Mesendoderm (in vitro differentiated cells): ENCODE measurements at regions not wholly inside any gene's neighbourhood (a gene's known extent, or its start where the extent isn't known, plus 50 kb on each side); places are given as distances from the start of the nearest gene placed in this dataset.

Source experiments
- DNase-seq: peaks from one replicate; pipeline ENCODE4 v3.0.0; 2013
- H2AK5ac ChIP-seq: 2 replicates; pipeline ENCODE4 v1.6.1; 2013; ENCODE audit warnings: low read length, inconsistent platforms
- H2BK120ac ChIP-seq: 2 replicates; pipeline ENCODE4 v1.6.1; 2013; ENCODE audit warnings: low read depth, mild to moderate bottlenecking, low read length, moderate library complexity, mixed read lengths
- H2BK15ac ChIP-seq: replicated peaks from 2 replicates; pipeline ENCODE4 v1.6.1; 2013; ENCODE audit warnings: low read depth, mild to moderate bottlenecking, moderate library complexity
- H2BK5ac ChIP-seq: 2 replicates; pipeline ENCODE4 v1.6.1; 2013; ENCODE audit warnings: low read length, inconsistent platforms
- H3K18ac ChIP-seq: 2 replicates; pipeline ENCODE4 v1.6.1; 2013; ENCODE audit warnings: mild to moderate bottlenecking, low read length, mixed read lengths
- H3K23ac ChIP-seq: one replicate; pipeline ENCODE4 v1.6.1; 2013; ENCODE audit warnings: low read length
- H3K27ac ChIP-seq: 2 replicates; pipeline ENCODE4 v1.5.1; 2013; ENCODE audit warnings: low read depth, mild to moderate bottlenecking, inconsistent platforms, low read length, moderate library complexity
- H3K27me3 ChIP-seq: 2 replicates; pipeline ENCODE4 v1.6.1; 2013; ENCODE audit warnings: low read length, control low read depth, mild to moderate bottlenecking, inconsistent platforms; ENCODE audit not compliant: insufficient read depth, poor library complexity
- H3K36me3 ChIP-seq: 2 replicates; pipeline ENCODE4 v1.6.1; 2013; ENCODE audit warnings: low read length, inconsistent platforms; ENCODE audit not compliant: control insufficient read depth, insufficient read depth
- H3K4ac ChIP-seq: one replicate; pipeline ENCODE4 v1.6.1; 2013; ENCODE audit warnings: low read depth, mild to moderate bottlenecking, low read length, moderate library complexity
- H3K4me1 ChIP-seq: 2 replicates; pipeline ENCODE4 v1.6.1; 2013; ENCODE audit warnings: low read depth, low read length, inconsistent platforms; ENCODE audit not compliant: control insufficient read depth
- H3K4me2 ChIP-seq: 2 replicates; pipeline ENCODE4 v1.6.1; 2013; ENCODE audit warnings: low read length
- H3K4me3 ChIP-seq: 2 replicates; pipeline ENCODE4 v1.5.1; 2013; ENCODE audit warnings: mild to moderate bottlenecking, low read length
- H3K56ac ChIP-seq: one replicate; pipeline ENCODE4 v1.6.1; 2013; ENCODE audit warnings: low read length
- H3K79me1 ChIP-seq: 2 replicates; pipeline ENCODE4 v1.6.1; 2013; ENCODE audit warnings: low read length, inconsistent platforms
- H3K79me2 ChIP-seq: 2 replicates; pipeline ENCODE4 v1.6.1; 2013; ENCODE audit warnings: mild to moderate bottlenecking, low read length; ENCODE audit not compliant: control insufficient read depth, insufficient read depth
- H3K9ac ChIP-seq: 2 replicates; pipeline ENCODE4 v1.6.1; 2013; ENCODE audit warnings: low read length, inconsistent platforms
- H4K5ac ChIP-seq: one replicate; pipeline ENCODE4 v1.6.1; 2013; ENCODE audit warnings: low read length
- H4K8ac ChIP-seq: one replicate; pipeline ENCODE4 v1.6.1; 2013; ENCODE audit warnings: low read depth, mild to moderate bottlenecking, control low read depth, low read length, moderate library complexity
- WGBS: extraction: QIAGEN DNeasy Blood & Tissue Kit; methylation state at CpG from one replicate; pipeline ENCODE4 v1.1.7; 2013; ENCODE audit warnings: low lambda C conversion rate, missing lambda C conversion rate; ENCODE audit not compliant: insufficient coverage; ENCODE audit errors: extremely low coverage; 5-methylcytosine and 5-hydroxymethylcytosine counted together

DNA sequence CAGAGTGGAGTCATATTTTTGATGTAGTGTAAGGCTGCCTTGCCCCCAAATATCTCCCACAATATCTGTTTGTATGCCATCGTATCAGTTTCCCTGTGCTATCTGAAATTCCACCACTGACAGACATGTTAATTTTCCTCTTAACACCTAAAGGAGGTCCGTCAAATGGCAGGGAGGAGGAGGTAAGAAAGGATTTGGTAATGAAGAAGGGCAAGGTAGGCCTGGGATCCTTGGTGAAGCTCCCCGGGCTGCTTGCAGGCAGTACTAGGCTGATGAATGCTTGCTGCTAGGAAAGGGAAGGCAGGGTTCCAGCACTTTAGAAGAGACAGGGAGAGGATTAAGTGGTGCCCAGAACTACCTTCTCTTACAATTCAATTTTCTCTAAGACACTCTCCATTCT lies 402.4 kb upstream of the ZP4 start:
- Histone ChIP-seq H3K4me3 (no peak overlapping the region), H3K23ac (no peak overlapping the region), H3K27me3 (no peaks in the 10 kb centered on the region), H3K4me1 (no peaks in the 10 kb centered on the region), H2AK5ac (no peak overlapping the region), H4K8ac (no peak overlapping the region), H2BK15ac (no peak overlapping the region), H4K5ac (no peak overlapping the region), H3K27ac (no peak overlapping the region), H3K79me2 (no peaks in the 10 kb centered on the region), H3K4ac (no peak overlapping the region), H3K9ac (no peak overlapping the region), H3K18ac (no peak overlapping the region), H2BK5ac (no peak overlapping the region), H3K36me3 (no peaks in the 10 kb centered on the region), H3K56ac (no peak overlapping the region), H3K4me2 (no peak overlapping the region), H3K79me1 (no peaks in the 10 kb centered on the region), H2BK120ac (no peak overlapping the region)
- peak; percentile 63 for DNase-seq
- no CpG with 5 or more reads among the region's 3 CpGs for WGBS

DNA sequence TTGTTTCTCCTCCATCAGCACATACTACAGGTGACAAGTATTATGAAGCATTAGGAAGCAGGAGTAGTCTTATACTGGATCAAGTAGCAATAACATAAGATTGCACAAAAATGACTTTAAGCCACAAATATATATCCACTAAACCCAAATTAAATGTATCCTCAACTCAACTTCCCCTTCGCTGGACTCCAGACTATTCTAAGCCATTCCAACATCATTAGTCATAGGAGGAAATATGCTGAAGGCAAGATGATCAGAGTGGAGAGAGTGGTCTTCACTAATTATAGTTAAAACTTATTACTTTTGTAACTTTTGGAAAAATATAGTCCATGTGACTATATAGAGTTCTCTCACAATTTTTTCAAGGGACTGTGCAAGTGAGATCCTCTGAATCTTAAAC lies 390.7 kb upstream of the ZP4 start:
- Histone ChIP-seq H3K4me3 (no peak overlapping the region), H3K9ac (no peak overlapping the region), H3K23ac (no peak overlapping the region), H3K27ac (no peak overlapping the region), H3K4me2 (no peak overlapping the region), H3K4me1 (no peaks in the 10 kb centered on the region), H2AK5ac (no peak overlapping the region), H3K79me2 (no peaks in the 10 kb centered on the region), H3K79me1 (no peaks in the 10 kb centered on the region), H4K5ac (no peak overlapping the region), H2BK15ac (no peak overlapping the region), H3K4ac (no peak overlapping the region), H2BK120ac (no peak overlapping the region), H3K56ac (no peak overlapping the region), H4K8ac (no peak overlapping the region), H3K36me3 (no peaks in the 10 kb centered on the region), H2BK5ac (no peak overlapping the region), H3K18ac (no peak overlapping the region), H3K27me3 (no peaks in the 10 kb centered on the region)
- WGBS, result no CpG with 5 or more reads among the region's 1 CpG
- peak; percentile 6 for DNase-seq

DNA sequence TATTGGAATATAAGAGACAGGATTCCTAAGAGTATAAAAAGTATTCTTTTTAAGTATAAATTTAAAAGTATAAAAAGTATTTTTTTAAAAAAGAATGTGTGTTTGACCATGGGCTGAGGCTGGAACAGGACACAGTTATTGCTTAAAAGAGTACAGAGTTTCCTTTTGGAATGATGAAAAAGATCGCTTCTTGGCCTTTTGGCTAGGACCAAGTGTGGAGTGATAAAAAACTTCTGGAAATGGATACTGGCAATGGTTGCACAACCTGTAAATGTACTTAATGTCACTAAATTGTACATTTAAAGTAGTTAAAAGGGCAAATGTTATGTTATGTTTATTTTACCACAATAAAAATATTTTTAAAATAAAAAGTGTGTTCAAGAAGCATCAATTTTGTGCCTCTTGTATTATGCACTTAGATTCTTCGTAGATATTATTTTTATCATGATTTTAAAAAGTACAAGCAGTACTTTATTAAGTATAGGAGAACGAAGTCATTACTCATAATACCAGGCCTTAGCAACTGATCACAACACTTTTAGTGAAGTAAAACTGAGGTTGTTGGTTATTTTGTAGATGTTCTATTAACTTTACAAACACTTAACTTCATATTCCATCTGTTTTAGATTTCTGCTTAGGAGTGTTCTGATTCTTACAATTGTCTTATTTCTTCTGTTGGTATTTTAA lies 389.1 kb upstream of the ZP4 start:
- no peak overlapping the region for H4K5ac ChIP-seq
- H2BK5ac ChIP-seq, result no peak overlapping the region
- no peak overlapping the region for H3K4me3 ChIP-seq
- H3K27me3 ChIP-seq, result no peaks in the 10 kb centered on the region
- H3K4ac ChIP-seq, result no peak overlapping the region
- no peaks in the 10 kb centered on the region for H3K36me3 ChIP-seq
- no peak overlapping the region for H3K9ac ChIP-seq
- no peak for DNase-seq
- H3K79me2 ChIP-seq, result no peaks in the 10 kb centered on the region
- WGBS, result no CpG with 5 or more reads among the region's 3 CpGs
- no peak overlapping the region for H3K23ac ChIP-seq
- no peak overlapping the region for H3K4me2 ChIP-seq
- H4K8ac ChIP-seq, result no peak overlapping the region
- H3K79me1 ChIP-seq, result no peaks in the 10 kb centered on the region
- H2AK5ac ChIP-seq, result no peak overlapping the region
- H3K56ac ChIP-seq, result no peak overlapping the region
- H2BK15ac ChIP-seq, result no peak overlapping the region
- H3K4me1 ChIP-seq, result no peaks in the 10 kb centered on the region
- H3K27ac ChIP-seq, result no peak overlapping the region
- H2BK120ac ChIP-seq, result no peak overlapping the region
- H3K18ac ChIP-seq, result no peak overlapping the region

DNA sequence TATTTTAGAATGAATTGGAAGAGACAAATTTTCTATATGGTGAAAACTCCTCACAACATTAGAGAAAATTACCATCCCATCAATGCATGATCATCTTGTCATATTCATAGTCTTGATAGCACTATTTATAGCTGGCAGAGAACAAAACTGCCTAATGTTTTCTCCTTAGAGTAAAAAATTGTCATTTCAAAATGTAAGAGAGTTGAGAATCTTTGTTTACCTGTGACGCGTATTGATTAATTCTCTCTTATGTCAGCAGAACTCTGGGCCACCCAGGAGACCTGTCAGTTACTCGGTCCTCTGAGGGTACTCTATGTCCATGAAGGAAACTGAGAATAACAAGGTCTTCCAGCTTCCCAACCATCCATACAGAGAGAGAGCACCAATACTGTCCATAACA lies 381.4 kb upstream of the ZP4 start:
- no peak for DNase-seq
- no peak overlapping the region for H3K4me3 ChIP-seq
- no CpG with 5 or more reads among the region's 3 CpGs for WGBS
- H3K9ac ChIP-seq, result no peak overlapping the region
- no peak overlapping the region for H3K56ac ChIP-seq
- H3K23ac ChIP-seq, result no peak overlapping the region
- H2AK5ac ChIP-seq, result no peak overlapping the region
- H3K4me1 ChIP-seq, result no peaks in the 10 kb centered on the region
- H3K4ac ChIP-seq, result no peak overlapping the region
- no peaks in the 10 kb centered on the region for H3K79me1 ChIP-seq
- no peaks in the 10 kb centered on the region for H3K79me2 ChIP-seq
- H3K18ac ChIP-seq, result no peak overlapping the region
- H4K5ac ChIP-seq, result no peak overlapping the region
- no peak overlapping the region for H3K4me2 ChIP-seq
- no peak overlapping the region for H3K27ac ChIP-seq
- no peak overlapping the region for H4K8ac ChIP-seq
- no peaks in the 10 kb centered on the region for H3K27me3 ChIP-seq
- no peak overlapping the region for H2BK120ac ChIP-seq
- no peak overlapping the region for H2BK15ac ChIP-seq
- H2BK5ac ChIP-seq, result no peak overlapping the region
- no peaks in the 10 kb centered on the region for H3K36me3 ChIP-seq

DNA sequence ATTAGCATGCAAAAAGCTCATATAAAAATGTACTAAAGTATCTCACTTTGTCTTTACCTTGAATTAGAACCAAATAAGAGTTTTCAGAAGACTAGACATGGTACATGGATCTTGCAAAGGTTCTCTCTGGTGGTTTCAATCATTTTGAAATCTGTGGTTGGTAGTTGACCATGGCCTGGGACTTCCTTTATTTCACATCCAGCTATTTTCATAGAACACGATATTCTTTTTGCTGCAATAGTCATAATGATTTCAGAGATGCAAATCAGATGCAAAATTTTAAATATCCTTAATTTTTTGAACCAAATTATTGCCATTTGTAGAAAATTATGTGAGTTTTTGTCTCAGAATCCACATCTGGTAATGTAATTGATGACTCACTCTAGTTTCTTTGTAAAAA lies 375.1 kb upstream of the ZP4 start:
- no peak overlapping the region for H3K4me3 ChIP-seq
- no CpG with 5 or more reads among the region's 1 CpG for whole genome bisulfite sequencing

DNA sequence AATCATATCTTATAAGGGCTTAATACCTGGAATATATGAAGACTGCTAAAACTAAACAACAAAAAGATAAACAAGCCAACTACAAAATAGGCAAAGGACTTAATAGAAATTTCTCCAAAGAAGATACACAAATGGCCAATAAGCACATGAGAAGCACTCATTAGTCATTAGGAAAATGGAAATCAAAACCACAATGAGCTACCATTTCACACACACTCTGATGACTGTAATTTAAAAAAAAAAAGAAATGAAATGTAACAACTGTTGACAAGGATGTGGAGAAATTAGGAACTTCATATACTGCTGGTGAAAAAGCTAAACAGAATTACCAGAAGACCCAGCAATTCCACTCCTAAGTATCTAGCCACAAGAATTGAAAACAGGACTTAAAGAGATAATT lies 374.2 kb upstream of the ZP4 start:
- H2AK5ac ChIP-seq, result no peak overlapping the region

More for the DNA sequence above, 375.1 kb upstream of the ZP4 start:
- Histone ChIP-seq H3K79me2 (no peaks in the 10 kb centered on the region), H3K23ac (no peak overlapping the region), H3K56ac (no peak overlapping the region), H3K9ac (no peak overlapping the region), H3K4me1 (no peaks in the 10 kb centered on the region), H3K4me2 (no peak overlapping the region), H3K18ac (no peak overlapping the region), H4K5ac (no peak overlapping the region), H3K79me1 (no peaks in the 10 kb centered on the region), H4K8ac (no peak overlapping the region), H2AK5ac (no peak overlapping the region), H2BK15ac (no peak overlapping the region), H3K27ac (no peak overlapping the region), H3K36me3 (no peaks in the 10 kb centered on the region), H2BK120ac (no peak overlapping the region), H3K27me3 (no peaks in the 10 kb centered on the region), H2BK5ac (no peak overlapping the region), H3K4ac (no peak overlapping the region)
- DNase-seq, result no peak

More for the DNA sequence above, 374.2 kb upstream of the ZP4 start:
- Histone ChIP-seq H3K4ac (no peak overlapping the region), H3K4me1 (no peaks in the 10 kb centered on the region), H2BK120ac (no peak overlapping the region), H3K79me1 (no peaks in the 10 kb centered on the region), H3K27ac (no peak overlapping the region), H4K5ac (no peak overlapping the region), H3K79me2 (no peaks in the 10 kb centered on the region), H3K18ac (no peak overlapping the region), H3K23ac (no peak overlapping the region), H2BK5ac (no peak overlapping the region), H3K9ac (no peak overlapping the region), H3K27me3 (no peaks in the 10 kb centered on the region), H3K4me2 (no peak overlapping the region), H3K36me3 (no peaks in the 10 kb centered on the region), H4K8ac (no peak overlapping the region), H3K56ac (no peak overlapping the region), H3K4me3 (no peak overlapping the region), H2BK15ac (no peak overlapping the region)
- DNase-seq, result no peak
